ENCODE measurements at regions not wholly inside any gene's neighbourhood (a gene's known extent, or its start where the extent isn't known, plus 50 kb on each side); places are given as distances from the start of the nearest gene placed in this dataset.
"Not testable (repeated sequence)": the region's sequence is repeated elsewhere in the genome, so short reads cannot be mapped to it uniquely, and the experiment has no call there.

DNA sequence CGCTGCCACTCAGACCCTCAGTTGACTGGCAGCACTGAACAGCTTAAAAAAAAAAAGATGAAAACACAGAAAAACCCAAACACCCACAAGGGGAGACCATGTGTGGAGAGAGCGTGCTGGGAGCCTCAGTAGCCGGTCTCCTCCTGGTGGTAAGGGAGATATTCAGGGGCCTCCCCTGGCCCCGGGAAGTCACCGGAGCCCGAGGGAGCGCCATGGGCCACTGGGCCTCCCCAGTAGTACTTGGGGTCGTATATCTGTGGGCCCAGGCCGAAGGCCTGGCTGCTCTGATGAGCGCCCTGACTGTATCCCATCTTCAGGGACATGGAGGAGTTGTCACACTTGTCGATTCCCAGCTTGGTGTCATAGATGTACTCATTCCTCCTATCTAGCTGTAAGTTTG is 145.7 kb upstream of the TEKT4 start:
- H3K4me3 ChIP-seq = no peak overlapping the region
- TF ChIP-seq, protein P1, sequence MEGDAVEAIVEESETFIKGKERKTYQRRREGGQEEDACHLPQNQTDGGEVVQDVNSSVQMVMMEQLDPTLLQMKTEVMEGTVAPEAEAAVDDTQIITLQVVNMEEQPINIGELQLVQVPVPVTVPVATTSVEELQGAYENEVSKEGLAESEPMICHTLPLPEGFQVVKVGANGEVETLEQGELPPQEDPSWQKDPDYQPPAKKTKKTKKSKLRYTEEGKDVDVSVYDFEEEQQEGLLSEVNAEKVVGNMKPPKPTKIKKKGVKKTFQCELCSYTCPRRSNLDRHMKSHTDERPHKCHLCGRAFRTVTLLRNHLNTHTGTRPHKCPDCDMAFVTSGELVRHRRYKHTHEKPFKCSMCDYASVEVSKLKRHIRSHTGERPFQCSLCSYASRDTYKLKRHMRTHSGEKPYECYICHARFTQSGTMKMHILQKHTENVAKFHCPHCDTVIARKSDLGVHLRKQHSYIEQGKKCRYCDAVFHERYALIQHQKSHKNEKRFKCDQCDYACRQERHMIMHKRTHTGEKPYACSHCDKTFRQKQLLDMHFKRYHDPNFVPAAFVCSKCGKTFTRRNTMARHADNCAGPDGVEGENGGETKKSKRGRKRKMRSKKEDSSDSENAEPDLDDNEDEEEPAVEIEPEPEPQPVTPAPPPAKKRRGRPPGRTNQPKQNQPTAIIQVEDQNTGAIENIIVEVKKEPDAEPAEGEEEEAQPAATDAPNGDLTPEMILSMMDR (IDR thresholded peaks at IDR 0.05) = no peak
- 91% methylated on average over 11 of the region's 11 CpGs for WGBS
- H3K9me3 ChIP-seq = no peaks in the 10 kb centered on the region
- no peaks in the 10 kb centered on the region for H3K27me3 ChIP-seq (replicated peaks; ENCODE audit: insufficient read depth)
- no peaks in the 10 kb centered on the region for H3K4me1 ChIP-seq (replicated peaks)
- intact Hi-C loops (cut with DNase I) = no loop called here
- H3K27ac ChIP-seq = no peak overlapping the region
- H3K36me3 ChIP-seq = no peaks in the 10 kb centered on the region
- DNase-seq (ENCODE audit: low spot score) = no peak

DNA sequence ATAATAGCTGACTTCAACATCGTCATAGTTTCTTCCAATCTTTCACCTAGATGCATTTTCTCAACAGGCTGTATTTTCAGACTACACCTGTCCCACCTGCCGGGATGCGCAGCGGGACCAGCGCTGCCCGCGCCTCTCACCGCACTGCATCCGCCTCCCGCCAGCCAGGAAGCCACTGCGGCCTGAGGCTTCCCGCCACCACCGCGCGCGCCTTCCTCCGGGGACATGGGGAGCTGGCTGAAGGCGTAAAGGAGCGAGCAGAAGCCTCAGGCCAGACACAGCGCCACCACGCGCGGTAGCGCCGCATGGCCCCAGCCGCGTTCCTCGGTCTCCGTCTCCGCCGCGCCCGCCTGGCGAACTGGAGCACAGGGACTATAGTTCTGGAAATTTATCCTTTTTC is 135.7 kb upstream of the TEKT4 start:
- H3K4me3 ChIP-seq; H3K4me1 ChIP-seq (replicated peaks); DNase-seq (ENCODE audit: low spot score); H3K9me3 ChIP-seq; H3K36me3 ChIP-seq; intact Hi-C loops (cut with DNase I); H3K27ac ChIP-seq; H3K27me3 ChIP-seq (replicated peaks; ENCODE audit: insufficient read depth): not testable (repeated sequence)
- 20% methylated on average over 33 of the region's 34 CpGs for WGBS

DNA sequence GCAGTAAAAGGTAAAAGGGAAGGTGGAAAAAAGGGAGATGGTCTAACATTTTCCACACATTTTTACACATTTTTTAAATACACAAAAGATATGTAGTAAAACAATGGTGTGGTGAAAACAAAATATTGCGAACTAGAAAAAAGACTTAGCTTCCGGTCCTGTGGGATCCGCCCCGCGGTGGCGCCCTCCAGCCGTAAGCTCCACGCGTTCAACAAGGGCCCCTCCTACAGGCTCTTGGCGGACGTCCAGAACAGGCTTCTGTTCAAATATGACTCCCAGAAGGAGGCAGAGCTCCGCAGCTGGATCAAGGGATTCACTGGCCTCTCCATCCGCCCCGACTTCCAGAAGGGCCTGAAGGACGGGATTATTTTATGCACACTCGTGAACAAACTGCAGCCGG is 134.1 kb upstream of the TEKT4 start:
- H3K4me1 ChIP-seq (replicated peaks); intact Hi-C loops (cut with DNase I); DNase-seq (ENCODE audit: low spot score); H3K9me3 ChIP-seq; H3K27ac ChIP-seq; H3K36me3 ChIP-seq; H3K27me3 ChIP-seq (replicated peaks; ENCODE audit: insufficient read depth); H3K4me3 ChIP-seq: not testable (repeated sequence)
- WGBS = 82% methylated on average over 15 of the region's 17 CpGs

DNA sequence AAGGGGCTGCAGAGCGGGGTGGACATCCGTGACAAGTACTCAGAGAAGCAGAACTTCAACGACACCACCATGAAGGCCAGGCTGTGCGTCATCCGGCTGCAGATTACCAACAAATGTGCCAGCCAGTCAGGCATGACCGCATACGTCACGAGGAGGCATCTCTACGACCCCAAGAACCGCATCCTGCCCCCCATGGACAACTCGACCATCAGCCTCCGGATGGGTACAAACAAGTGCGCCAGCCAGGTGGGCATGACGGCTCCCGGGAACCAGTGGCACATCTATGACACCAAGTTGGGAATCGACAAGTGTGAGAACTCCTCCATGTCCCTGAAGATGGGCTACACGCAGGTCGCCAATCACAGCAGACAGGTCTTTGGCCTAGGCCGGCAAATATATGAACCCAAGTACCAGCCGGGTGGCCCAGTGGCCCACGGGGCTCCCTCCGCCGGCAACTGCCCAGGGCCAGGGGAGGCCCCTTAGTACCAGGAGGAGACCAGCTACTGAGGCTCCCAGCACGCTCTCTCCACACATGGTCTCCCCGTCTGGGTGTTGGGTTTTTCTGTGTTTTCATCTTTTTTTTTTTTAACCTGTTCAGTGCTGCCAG is 133.4 kb upstream of the TEKT4 start:
- intact Hi-C loops (cut with DNase I); H3K36me3 ChIP-seq; H3K4me3 ChIP-seq; H3K27me3 ChIP-seq (replicated peaks; ENCODE audit: insufficient read depth); H3K27ac ChIP-seq; H3K9me3 ChIP-seq; H3K4me1 ChIP-seq (replicated peaks); DNase-seq (ENCODE audit: low spot score): not testable (repeated sequence)
- WGBS = 97% methylated on average over 25 of the region's 25 CpGs

DNA sequence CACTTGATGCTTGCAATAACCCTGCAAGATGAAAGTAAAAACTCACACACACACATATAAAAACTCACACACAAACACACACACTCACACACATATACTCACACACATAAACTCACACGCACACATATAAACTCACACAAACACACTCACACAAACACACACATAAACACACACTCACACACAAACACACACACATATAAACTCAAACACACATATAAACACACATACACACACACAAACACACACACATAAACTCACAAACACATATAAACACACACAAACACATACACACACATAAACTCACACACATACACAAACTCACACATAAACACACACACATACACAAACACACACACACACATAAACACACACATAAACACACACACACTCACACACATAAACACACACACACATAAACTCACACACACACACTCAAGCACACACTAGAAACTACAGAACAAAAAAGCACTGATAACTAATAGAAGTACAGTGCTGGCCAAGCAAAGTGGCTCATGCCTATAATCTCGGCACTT is 117.7 kb upstream of the TEKT4 start:
- Histone ChIP-seq H3K9me3 (no peaks in the 10 kb centered on the region), H3K36me3 (no peaks in the 10 kb centered on the region), H3K4me1 (replicated peaks) (no peaks in the 10 kb centered on the region), H3K4me3 (no peak overlapping the region), H3K27me3 (replicated peaks; ENCODE audit: insufficient read depth) (no peaks in the 10 kb centered on the region), H3K27ac (no peak overlapping the region)
- whole genome bisulfite sequencing = 88% methylated on average over 2 of the region's 2 CpGs
- intact Hi-C loops (cut with DNase I) = no loop called here
- no peak for DNase-seq (ENCODE audit: low spot score)
- TF ChIP-seq, protein P1 (IDR thresholded peaks at IDR 0.05) = no peak
- TF ChIP-seq POLR2AphosphoS5 (IDR thresholded peaks at IDR 0.05) = no peak
- no peak for TF ChIP-seq POLR2A (IDR thresholded peaks at IDR 0.05)

DNA sequence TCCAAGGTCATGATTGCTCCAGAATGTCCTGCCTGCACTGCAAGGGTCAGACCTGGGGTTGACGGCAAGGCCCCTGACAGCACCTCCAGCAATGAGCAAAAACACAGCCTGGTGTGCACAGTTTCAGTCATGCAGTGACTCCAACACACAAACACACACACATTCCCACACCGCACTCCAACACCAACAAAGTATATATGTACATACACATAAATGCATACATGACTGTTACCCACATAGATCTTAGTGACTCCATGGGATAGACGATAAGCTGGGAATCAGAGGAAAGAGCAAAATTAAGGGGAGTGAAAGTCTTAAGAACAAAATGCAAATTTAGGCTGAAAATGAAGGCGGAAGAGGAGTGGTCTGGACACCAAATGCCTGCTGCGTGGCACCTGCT is 112.7 kb upstream of the TEKT4 start:
- Histone ChIP-seq H3K9me3 (no peaks in the 10 kb centered on the region), H3K4me1 (replicated peaks) (no peaks in the 10 kb centered on the region), H3K27me3 (replicated peaks; ENCODE audit: insufficient read depth) (no peaks in the 10 kb centered on the region), H3K36me3 (no peaks in the 10 kb centered on the region), H3K4me3 (no peak overlapping the region), H3K27ac (no peak overlapping the region)
- intact Hi-C loops (cut with DNase I) = no loop called here
- WGBS = 93% methylated on average over 5 of the region's 5 CpGs
- no peak for DNase-seq (ENCODE audit: low spot score)
- TF ChIP-seq POLR2AphosphoS5 (IDR thresholded peaks at IDR 0.05) = no peak
- no peak for TF ChIP-seq POLR2A (IDR thresholded peaks at IDR 0.05)

DNA sequence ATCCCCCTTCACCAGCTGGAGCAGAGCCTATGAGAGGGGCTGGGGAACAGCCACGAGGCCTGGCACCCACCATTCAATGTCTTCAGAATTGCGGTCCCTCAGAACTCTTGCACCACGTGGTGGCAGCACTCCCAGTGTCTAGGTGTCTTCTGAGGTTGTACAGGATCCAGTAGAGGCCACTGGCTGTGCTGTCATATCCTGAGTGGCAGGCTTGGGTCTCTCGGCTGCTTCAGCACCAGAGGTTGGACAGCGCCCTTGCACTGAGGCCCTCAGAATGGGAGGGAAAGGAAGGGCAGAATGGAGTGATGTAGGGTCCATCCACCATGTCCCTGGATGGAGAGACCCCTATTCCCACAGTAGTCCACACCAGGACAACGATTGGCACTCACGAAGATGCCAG is 112.0 kb upstream of the TEKT4 start:
- TF ChIP-seq, protein P1 (IDR thresholded peaks at IDR 0.05) = no peak
- TF ChIP-seq POLR2A (IDR thresholded peaks at IDR 0.05) = no peak
- no peak for TF ChIP-seq POLR2AphosphoS5 (IDR thresholded peaks at IDR 0.05)
- H3K4me3 ChIP-seq = no peak overlapping the region
- intact Hi-C loops (cut with DNase I) = no loop called here
- H3K27ac ChIP-seq = no peak overlapping the region
- no peaks in the 10 kb centered on the region for H3K36me3 ChIP-seq
- H3K27me3 ChIP-seq (replicated peaks; ENCODE audit: insufficient read depth) = no peaks in the 10 kb centered on the region
- DNase-seq (ENCODE audit: low spot score) = no peak
- WGBS = 30% methylated on average over 7 of the region's 7 CpGs
- H3K9me3 ChIP-seq = no peaks in the 10 kb centered on the region
- no peaks in the 10 kb centered on the region for H3K4me1 ChIP-seq (replicated peaks)

Measured in prostate gland (tissue), 2 donors.